K562 (cell line): ENCODE measurements at regions not wholly inside any gene's neighbourhood (a gene's known extent, or its start where the extent isn't known, plus 50 kb on each side); places are given as distances from the start of the nearest gene placed in this dataset.

Source experiments
- ATAC-seq: fragments of 200-7000 bp; cut with Tn5 transposase; 3 replicates; pipeline ENCODE4 v1.9.1; 2020; ENCODE audit warnings: moderate library complexity
- BruUV-seq: library from RNA; stranded (reverse); fragments of 400-500 nt; replicated peaks from 2 replicates; lab custom pipeline; 2021; lab: Mats Ljungman, UMichigan
- CTCF ChIA-PET: fragments of 300-600 bp; formaldehyde crosslinking; extraction: SDS; loops from one replicate; lab custom pipeline; 2021; ENCODE audit warnings: low intra/inter-chr PET ratio; lab: Yijun Ruan, JAX
- POLR2A ChIA-PET: fragments of 300-600, 350-650 bp; sonication (Branson Sonifier 250); formaldehyde crosslinking; extraction: SDS; loops from one replicate; lab custom pipeline; 2021; ENCODE audit warnings: antibody characterized with exemption, inconsistent platforms; lab: Yijun Ruan, JAX
- DNase-seq, 4 experiments: peaks; one replicate each; pipeline versions ENCODE4 v3.0.0 to v3.0.0-alpha.2; 2011 to 2018; ENCODE audit warnings: low spot score in 3 of 4, mixed read lengths in 3 of 4; ENCODE audit errors: extremely low read depth in 1 of 4
- FAIRE-seq: peaks from 2 replicates; lab custom pipeline; 2011; peaks lifted over from hg19 to GRCh38; lab: Jason Lieb, UNC
- H2AFZ ChIP-seq: 2 replicates; pipeline ENCODE4 v1.6.0; 2011; ENCODE audit warnings: low read depth, low read length, control low read depth, inconsistent platforms
- H3K27ac ChIP-seq: fragments of 200-600 bp; 3 replicates; pipeline ENCODE4 v1.8.0; 2011; ENCODE audit warnings: low read depth, mild to moderate bottlenecking, control low read depth, inconsistent platforms, low read length, moderate library complexity, mixed read lengths; ENCODE audit errors: extremely low read depth
- H3K27me3 ChIP-seq, 2 experiments: fragments of 300-600 bp in 1 of 2; 2 replicates in 1 of 2; 3 replicates in 1 of 2; pipeline versions ENCODE4 v1.6.0 to v1.8.0; 2011; ENCODE audit warnings: inconsistent platforms in 2 of 2, low read length in 2 of 2, mild to moderate bottlenecking in 1 of 2, mixed read lengths in 1 of 2, moderate library complexity in 1 of 2; ENCODE audit not compliant: control insufficient read depth in 2 of 2, insufficient read depth in 2 of 2
- H3K36me3 ChIP-seq: fragments of 300-600 bp; 3 replicates; pipeline ENCODE4 v1.8.0; 2011; ENCODE audit warnings: mild to moderate bottlenecking, low read length, inconsistent platforms; ENCODE audit not compliant: control insufficient read depth, insufficient read depth
- H3K4me1 ChIP-seq, 2 experiments: fragments of 200-600 bp in 1 of 2; replicated peaks in 1 of 2; 2 replicates in 1 of 2; 3 replicates in 1 of 2; pipeline versions ENCODE4 v1.5.1 to v1.8.0; 2011; ENCODE audit warnings: inconsistent platforms in 2 of 2, low read length in 2 of 2, mild to moderate bottlenecking in 1 of 2, mixed read lengths in 1 of 2, moderate library complexity in 1 of 2; ENCODE audit not compliant: control insufficient read depth in 2 of 2, insufficient read depth in 2 of 2
- H3K4me2 ChIP-seq: 2 replicates; pipeline ENCODE4 v1.6.1; 2011; ENCODE audit warnings: low read length, control low read depth, inconsistent platforms, mixed read lengths; ENCODE audit not compliant: insufficient read depth
- H3K4me3 ChIP-seq: fragments of 200-600 bp; sonication (generic), shearing (Covaris generic); 2 replicates; pipeline ENCODE4 v1.5.1; 2016; ENCODE audit warnings: control low read depth, inconsistent platforms
- H3K79me2 ChIP-seq: fragments of 200-600 bp; 3 replicates; pipeline ENCODE4 v1.8.0; 2011; ENCODE audit warnings: low read length, inconsistent platforms; ENCODE audit not compliant: control insufficient read depth, insufficient read depth
- H3K9ac ChIP-seq, 2 experiments: 2 replicates each; pipeline versions ENCODE4 v1.6.0 to v1.6.1; 2011; ENCODE audit warnings: low read depth in 2 of 2, low read length in 2 of 2, control low read depth in 1 of 2, inconsistent platforms in 1 of 2, mild to moderate bottlenecking in 1 of 2, mixed read lengths in 1 of 2; ENCODE audit not compliant: insufficient read depth in 1 of 2
- H3K9me1 ChIP-seq: one replicate; pipeline ENCODE4 v1.6.0; 2011; ENCODE audit warnings: inconsistent platforms, mild to moderate bottlenecking, low read length, moderate library complexity; ENCODE audit not compliant: control insufficient read depth, insufficient read depth
- H3K9me3 ChIP-seq: replicated peaks from 2 replicates; pipeline ENCODE4 v1.5.1; 2011; ENCODE audit warnings: low read depth, low read length, inconsistent platforms; ENCODE audit not compliant: control insufficient read depth, insufficient read depth
- H4K20me1 ChIP-seq: replicated peaks from 2 replicates; pipeline ENCODE4 v1.6.1; 2011; ENCODE audit warnings: low read length, inconsistent platforms, mixed read lengths; ENCODE audit not compliant: control insufficient read depth, insufficient read depth
- BRD4 ChIP-seq: fragments of 200-600 bp; sonication (generic); IDR thresholded peaks from 2 replicates; pipeline ENCODE4 v1.6.1; 2017; ENCODE audit warnings: inconsistent platforms
- ELF2 ChIP-seq: fragments of 250-450 bp; sonication (Bioruptor Pico); IDR thresholded peaks from 2 replicates; pipeline ENCODE4 v1.5.0; 2021; ENCODE audit warnings: mild to moderate bottlenecking
- FOXM1 ChIP-seq, 2 experiments: fragments of 450-650 bp in 1 of 2; sonication (generic) in 1 of 2; formaldehyde crosslinking in 1 of 2; IDR thresholded peaks; 2 replicates each; pipeline versions ENCODE4 v1.6.1 to v1.9.0; 2017 to 2022; ENCODE audit warnings: low read depth in 2 of 2, mild to moderate bottlenecking in 2 of 2, missing genetic modification reagents in 1 of 2, moderate library complexity in 1 of 2
- POLR2AphosphoS2 ChIP-seq: IDR thresholded peaks from 2 replicates; pipeline ENCODE4 v1.6.1; 2012; ENCODE audit warnings: low read length, improper control_type of control experiment
- RFX1 ChIP-seq: fragments of 450-650 bp; IDR thresholded peaks from 2 replicates; pipeline ENCODE4 v1.6.1; 2016; ENCODE audit warnings: mild to moderate bottlenecking, moderate library complexity
- WGBS: fragments of 100-300 bp; shearing (Covaris generic); methylation state at CpG from one replicate; pipeline ENCODE4 v1.1.6; 2016; ENCODE audit warnings: low coverage, mixed read lengths; ENCODE audit not compliant: insufficient coverage; ENCODE audit errors: missing lambda C conversion rate; 5-methylcytosine and 5-hydroxymethylcytosine counted together
- in situ Hi-C: fragments of 300-500 bp; cut with MboI; formaldehyde crosslinking; loops from 4 replicates; pipeline ENCODE4 v1.15.0; 2018; ENCODE audit warnings: inconsistent platforms, mixed read lengths
- intact Hi-C: fragments of 100-400 bp; cut with micrococcal nuclease; formaldehyde crosslinking; loops from 2 replicates; pipeline ENCODE4 v1.14.2; 2022
- TF ChIP-seq, protein P1 (sequence below), 2 experiments: fragments of 450-650 bp; IDR thresholded peaks; 2 replicates each; pipeline ENCODE4 v1.6.1; 2018; ENCODE audit warnings: mild to moderate bottlenecking in 2 of 2, low read depth in 1 of 2; ENCODE audit not compliant: partially characterized antibody in 2 of 2

DNA sequence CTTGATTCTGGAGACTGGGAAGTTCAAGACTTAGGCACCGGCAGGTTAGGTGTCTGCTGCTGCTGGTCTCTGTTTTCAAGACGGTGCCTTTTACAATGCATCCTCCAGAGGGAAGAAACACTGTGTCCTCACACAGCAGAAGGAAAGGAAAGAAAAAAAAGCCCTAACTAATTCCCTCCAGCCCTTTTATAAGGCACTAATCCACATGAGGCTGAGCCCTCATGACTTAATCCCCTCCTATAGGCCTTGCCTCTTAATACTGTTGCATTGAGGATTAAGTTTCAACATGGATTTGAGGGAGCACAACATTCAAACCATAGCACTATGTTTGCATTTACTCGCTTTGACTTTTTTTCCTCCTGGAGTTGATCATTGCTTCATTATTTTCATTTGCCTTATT is 585.9 kb downstream of the TLR4 start (continued):
- TF ChIP-seq, protein P1, sequence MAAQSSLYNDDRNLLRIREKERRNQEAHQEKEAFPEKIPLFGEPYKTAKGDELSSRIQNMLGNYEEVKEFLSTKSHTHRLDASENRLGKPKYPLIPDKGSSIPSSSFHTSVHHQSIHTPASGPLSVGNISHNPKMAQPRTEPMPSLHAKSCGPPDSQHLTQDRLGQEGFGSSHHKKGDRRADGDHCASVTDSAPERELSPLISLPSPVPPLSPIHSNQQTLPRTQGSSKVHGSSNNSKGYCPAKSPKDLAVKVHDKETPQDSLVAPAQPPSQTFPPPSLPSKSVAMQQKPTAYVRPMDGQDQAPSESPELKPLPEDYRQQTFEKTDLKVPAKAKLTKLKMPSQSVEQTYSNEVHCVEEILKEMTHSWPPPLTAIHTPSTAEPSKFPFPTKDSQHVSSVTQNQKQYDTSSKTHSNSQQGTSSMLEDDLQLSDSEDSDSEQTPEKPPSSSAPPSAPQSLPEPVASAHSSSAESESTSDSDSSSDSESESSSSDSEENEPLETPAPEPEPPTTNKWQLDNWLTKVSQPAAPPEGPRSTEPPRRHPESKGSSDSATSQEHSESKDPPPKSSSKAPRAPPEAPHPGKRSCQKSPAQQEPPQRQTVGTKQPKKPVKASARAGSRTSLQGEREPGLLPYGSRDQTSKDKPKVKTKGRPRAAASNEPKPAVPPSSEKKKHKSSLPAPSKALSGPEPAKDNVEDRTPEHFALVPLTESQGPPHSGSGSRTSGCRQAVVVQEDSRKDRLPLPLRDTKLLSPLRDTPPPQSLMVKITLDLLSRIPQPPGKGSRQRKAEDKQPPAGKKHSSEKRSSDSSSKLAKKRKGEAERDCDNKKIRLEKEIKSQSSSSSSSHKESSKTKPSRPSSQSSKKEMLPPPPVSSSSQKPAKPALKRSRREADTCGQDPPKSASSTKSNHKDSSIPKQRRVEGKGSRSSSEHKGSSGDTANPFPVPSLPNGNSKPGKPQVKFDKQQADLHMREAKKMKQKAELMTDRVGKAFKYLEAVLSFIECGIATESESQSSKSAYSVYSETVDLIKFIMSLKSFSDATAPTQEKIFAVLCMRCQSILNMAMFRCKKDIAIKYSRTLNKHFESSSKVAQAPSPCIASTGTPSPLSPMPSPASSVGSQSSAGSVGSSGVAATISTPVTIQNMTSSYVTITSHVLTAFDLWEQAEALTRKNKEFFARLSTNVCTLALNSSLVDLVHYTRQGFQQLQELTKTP (IDR thresholded peaks at IDR 0.05; ENCODE audit: low read depth in 1 of 2, partially characterized antibody in 2 of 2) = no peak
- TF ChIP-seq POLR2AphosphoS2 (no peak), ELF2 (CRISPR knock-in tag) (no peak), BRD4 (no peak)

DNA sequence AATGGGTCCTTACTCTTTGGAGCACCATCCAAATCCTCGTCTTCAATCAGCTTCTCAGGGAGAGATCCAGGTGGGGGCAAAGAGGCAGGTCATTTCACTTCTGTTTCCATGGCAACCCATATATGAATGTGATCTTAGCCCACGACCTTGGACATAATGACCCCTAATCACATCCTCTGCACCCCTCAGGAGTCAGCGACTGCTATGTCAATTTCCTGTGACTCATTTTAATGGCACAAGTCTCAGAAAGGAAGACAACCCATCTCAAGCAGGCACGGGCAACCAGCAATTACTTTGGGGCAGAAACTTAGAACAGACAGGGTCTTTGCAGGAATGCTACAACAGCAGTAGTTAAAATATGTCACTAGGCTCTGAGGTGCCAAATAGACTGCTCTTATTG is 591.2 kb downstream of the TLR4 start:
- DNase-seq (no peak), FAIRE-seq (no peak), ATAC-seq (no peak)
- H3K36me3 ChIP-seq = no peaks in the 10 kb centered on the region
- no peaks in the 10 kb centered on the region for H3K4me1 ChIP-seq
- TF ChIP-seq RFX1 = peak; percentile 37; the same call in 1 of the 2 replicates
- TF ChIP-seq FOXM1 (IDR thresholded peaks at IDR 0.05; ENCODE audit: low read depth) = no peak
- no peak for TF ChIP-seq FOXM1 (CRISPR knock-in tag; IDR thresholded peaks at IDR 0.05; ENCODE audit: low read depth)
- H3K27me3 ChIP-seq = no peaks in the 10 kb centered on the region
- intact Hi-C loops (no loop called here), in situ Hi-C loops (no loop called here)
- H3K4me2 ChIP-seq = no peak overlapping the region
- H3K4me3 ChIP-seq = no peak overlapping the region
- CTCF ChIA-PET = no interaction called here
- no peaks in the 10 kb centered on the region for H4K20me1 ChIP-seq
- no peaks in the 10 kb centered on the region for H3K9me3 ChIP-seq
- no peak overlapping the region for H3K27ac ChIP-seq
- WGBS = 0% methylated on average over 4 of the region's 4 CpGs
- no peak overlapping the region for H3K9ac ChIP-seq
- BruUV-seq = no TSS peak
- no peak overlapping the region for H2AFZ ChIP-seq
- H3K9me1 ChIP-seq = no peaks in the 10 kb centered on the region
- POLR2A ChIA-PET = interaction anchor here (0.7 kb wide), 1 partner anchor 545 kb away, joined by 5 read pairs; no protein-coding TSS in a partner anchor
- no peaks in the 10 kb centered on the region for H3K79me2 ChIP-seq
